Loucy (cell line): ENCODE measurements at regions not wholly inside any gene's neighbourhood (a gene's known extent, or its start where the extent isn't known, plus 50 kb on each side); places are given as distances from the start of the nearest gene placed in this dataset.

Experiments used
- H2AFZ ChIP-seq: fragments of 200-600 bp; sonication (generic); 2 replicates; pipeline ENCODE4 v1.6.0; 2016; ENCODE audit warnings: antibody characterized with exemption, mild to moderate bottlenecking, low read length, moderate library complexity
- H3F3A ChIP-seq: fragments of 200-600 bp; 2 replicates; pipeline ENCODE4 v1.6.0; 2016; ENCODE audit warnings: antibody characterized with exemption, low read depth, mild to moderate bottlenecking
- H3K27me3 ChIP-seq: fragments of 200-600 bp; sonication (generic); 2 replicates; pipeline ENCODE4 v1.6.1; 2014; ENCODE audit warnings: low read length, mild to moderate bottlenecking; ENCODE audit not compliant: insufficient read depth, poor library complexity, severe bottlenecking
- H3K36me3 ChIP-seq: fragments of 200-600 bp; sonication (generic); 2 replicates; pipeline ENCODE4 v1.6.1; 2016; ENCODE audit warnings: low read length; ENCODE audit not compliant: insufficient read depth
- H3K4me1 ChIP-seq: fragments of 200-600 bp; sonication (generic); 2 replicates; pipeline ENCODE4 v1.5.1; 2014; ENCODE audit warnings: low read length, mild to moderate bottlenecking; ENCODE audit not compliant: insufficient read depth, poor library complexity, severe bottlenecking
- H3K4me2 ChIP-seq: fragments of 200-600 bp; sonication (generic); 2 replicates; pipeline ENCODE4 v1.6.0; 2014; ENCODE audit warnings: antibody characterized with exemption, low read length, low read depth, mild to moderate bottlenecking; ENCODE audit not compliant: poor library complexity, severe bottlenecking
- H3K4me3 ChIP-seq: fragments of 200-600 bp; sonication (generic); 2 replicates; pipeline ENCODE4 v1.5.1; 2014; ENCODE audit warnings: low read length, mild to moderate bottlenecking, mixed read lengths; ENCODE audit not compliant: poor library complexity, severe bottlenecking
- H3K79me2 ChIP-seq: fragments of 200-600 bp; sonication (generic); 2 replicates; pipeline ENCODE4 v1.6.1; 2014; ENCODE audit warnings: low read length; ENCODE audit not compliant: insufficient read depth
- H3K9ac ChIP-seq: fragments of 200-600 bp; sonication (generic); 2 replicates; pipeline ENCODE4 v1.6.0; 2014; ENCODE audit warnings: mild to moderate bottlenecking, low read depth, low read length, moderate library complexity; ENCODE audit not compliant: poor library complexity, severe bottlenecking
- H3K9me2 ChIP-seq: fragments of 200-600 bp; sonication (generic); replicated peaks from 2 replicates; pipeline ENCODE4 v1.6.1; 2016; ENCODE audit warnings: low read depth, low read length, mixed read lengths
- H3K9me3 ChIP-seq: fragments of 200-600 bp; sonication (generic); 2 replicates; pipeline ENCODE4 v1.6.1; 2014; ENCODE audit warnings: mild to moderate bottlenecking, antibody characterized with exemption, low read length, low read depth; ENCODE audit not compliant: insufficient read depth
- H4K20me1 ChIP-seq: fragments of 200-600 bp; sonication (generic); 2 replicates; pipeline ENCODE4 v1.6.0; 2014; ENCODE audit warnings: antibody characterized with exemption, low read length, mild to moderate bottlenecking; ENCODE audit not compliant: insufficient read depth, poor library complexity, severe bottlenecking
- EZH2phosphoT487 ChIP-seq: fragments of 200-600 bp; IDR thresholded peaks from 2 replicates; pipeline ENCODE4 v1.6.1; 2018; ENCODE audit warnings: antibody characterized with exemption, mild to moderate bottlenecking, moderate library complexity, borderline replicate concordance
- TF ChIP-seq, protein P1 (sequence below): fragments of 200-600 bp; sonication (generic); conservative IDR thresholded peaks from 2 replicates; pipeline ENCODE4 v1.5.1; 2014; ENCODE audit warnings: mild to moderate bottlenecking, antibody characterized with exemption, low read length

DNA sequence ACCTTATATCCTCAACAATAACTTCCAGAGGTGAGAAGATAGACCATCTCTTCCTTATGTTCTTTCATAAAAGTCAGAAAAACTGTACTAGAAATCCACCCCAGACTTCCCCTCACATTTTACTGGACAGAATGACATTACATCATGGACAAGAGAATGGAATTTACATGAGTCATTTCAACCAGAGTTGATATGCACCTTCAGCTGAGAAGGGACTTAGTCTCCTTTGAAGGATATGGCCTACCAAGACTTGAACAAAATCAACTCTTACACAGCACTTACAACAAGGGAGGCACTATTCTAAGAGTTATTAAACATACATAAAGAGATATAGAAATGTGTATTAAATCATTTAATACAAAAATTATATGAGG is 380.0 kb upstream of the DPH6 start:
- Histone ChIP-seq H3K4me1 (no peaks in the 10 kb centered on the region), H3K4me3 (no peak overlapping the region), H3F3A (no peaks in the 10 kb centered on the region), H3K27me3 (no peaks in the 10 kb centered on the region), H2AFZ (no peak overlapping the region), H3K79me2 (no peaks in the 10 kb centered on the region), H4K20me1 (no peaks in the 10 kb centered on the region), H3K9me3 (no peaks in the 10 kb centered on the region), H3K9me2 (no peaks in the 10 kb centered on the region), H3K36me3 (no peaks in the 10 kb centered on the region), H3K4me2 (no peak overlapping the region), H3K9ac (no peak overlapping the region)
- TF ChIP-seq, protein P1, sequence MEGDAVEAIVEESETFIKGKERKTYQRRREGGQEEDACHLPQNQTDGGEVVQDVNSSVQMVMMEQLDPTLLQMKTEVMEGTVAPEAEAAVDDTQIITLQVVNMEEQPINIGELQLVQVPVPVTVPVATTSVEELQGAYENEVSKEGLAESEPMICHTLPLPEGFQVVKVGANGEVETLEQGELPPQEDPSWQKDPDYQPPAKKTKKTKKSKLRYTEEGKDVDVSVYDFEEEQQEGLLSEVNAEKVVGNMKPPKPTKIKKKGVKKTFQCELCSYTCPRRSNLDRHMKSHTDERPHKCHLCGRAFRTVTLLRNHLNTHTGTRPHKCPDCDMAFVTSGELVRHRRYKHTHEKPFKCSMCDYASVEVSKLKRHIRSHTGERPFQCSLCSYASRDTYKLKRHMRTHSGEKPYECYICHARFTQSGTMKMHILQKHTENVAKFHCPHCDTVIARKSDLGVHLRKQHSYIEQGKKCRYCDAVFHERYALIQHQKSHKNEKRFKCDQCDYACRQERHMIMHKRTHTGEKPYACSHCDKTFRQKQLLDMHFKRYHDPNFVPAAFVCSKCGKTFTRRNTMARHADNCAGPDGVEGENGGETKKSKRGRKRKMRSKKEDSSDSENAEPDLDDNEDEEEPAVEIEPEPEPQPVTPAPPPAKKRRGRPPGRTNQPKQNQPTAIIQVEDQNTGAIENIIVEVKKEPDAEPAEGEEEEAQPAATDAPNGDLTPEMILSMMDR, result no peak
- TF ChIP-seq EZH2phosphoT487, result no peak

DNA sequence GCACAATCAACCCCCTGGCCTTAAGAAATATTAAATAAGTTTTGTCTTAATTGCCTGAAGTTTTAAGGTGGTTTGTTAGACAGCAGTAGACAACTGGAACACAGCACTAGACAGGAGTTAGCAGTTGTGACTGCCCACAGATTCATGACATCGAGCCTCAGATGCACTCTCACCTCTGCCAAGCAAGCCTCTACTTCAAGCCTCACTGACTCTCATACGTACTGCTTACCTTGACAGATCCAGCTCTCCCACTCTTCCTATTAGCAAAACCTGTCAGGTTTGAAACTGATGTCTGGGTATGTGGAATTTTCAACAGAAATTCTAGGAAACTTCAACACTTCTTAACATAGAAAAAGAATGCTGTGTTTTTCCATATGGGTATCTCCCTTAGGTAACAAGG is 382.9 kb upstream of the DPH6 start:
- Histone ChIP-seq H3F3A (no peaks in the 10 kb centered on the region), H3K4me1 (no peaks in the 10 kb centered on the region), H3K4me3 (no peak overlapping the region), H4K20me1 (no peaks in the 10 kb centered on the region), H3K9me2 (no peaks in the 10 kb centered on the region), H3K9me3 (no peaks in the 10 kb centered on the region; the same call in 1 of the 2 replicates), H3K36me3 (no peaks in the 10 kb centered on the region), H3K27me3 (no peaks in the 10 kb centered on the region), H3K9ac (no peak overlapping the region), H3K4me2 (no peak overlapping the region), H2AFZ (no peak overlapping the region), H3K79me2 (no peaks in the 10 kb centered on the region)
- TF ChIP-seq, protein P1, result no peak
- no peak for TF ChIP-seq EZH2phosphoT487

DNA sequence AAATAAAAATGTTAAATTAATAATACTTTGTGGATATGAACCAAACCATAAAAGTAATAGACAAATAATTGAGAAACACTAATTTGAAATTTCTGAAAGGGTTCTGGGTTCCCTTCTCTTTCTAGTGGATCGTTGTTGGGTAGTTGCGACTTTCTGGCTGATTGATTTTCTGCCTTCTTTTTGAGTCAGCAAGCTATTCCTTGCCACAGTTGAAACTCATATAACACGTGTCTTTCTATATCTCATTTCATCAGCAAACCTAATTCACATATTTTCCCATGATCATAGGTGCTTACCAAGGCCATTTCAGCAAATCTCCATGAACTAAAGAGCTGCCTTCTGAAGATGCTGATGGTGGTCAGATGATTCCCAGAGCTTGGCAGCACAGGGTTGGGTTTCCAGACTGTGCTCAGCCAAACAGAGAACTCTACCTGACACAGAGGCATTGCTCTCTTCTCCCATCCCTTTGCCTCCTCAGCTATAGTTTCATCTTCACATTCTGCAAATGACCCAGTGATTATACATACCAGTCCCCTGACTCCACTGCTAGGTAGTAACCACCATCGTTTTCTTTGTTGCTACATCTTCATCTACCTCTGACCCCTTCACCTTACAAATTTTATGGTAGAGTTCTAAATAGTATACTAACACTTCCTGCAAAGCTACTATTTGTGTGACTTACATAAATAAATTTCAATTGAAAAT is 383.9 kb upstream of the DPH6 start:
- Histone ChIP-seq H3K9me2 (no peaks in the 10 kb centered on the region), H3K9me3 (no peaks in the 10 kb centered on the region; the same call in 1 of the 2 replicates), H3F3A (no peaks in the 10 kb centered on the region), H3K79me2 (no peaks in the 10 kb centered on the region), H3K4me3 (no peak overlapping the region), H3K36me3 (no peaks in the 10 kb centered on the region), H3K4me2 (no peak overlapping the region), H3K4me1 (no peaks in the 10 kb centered on the region), H4K20me1 (no peaks in the 10 kb centered on the region), H3K27me3 (no peaks in the 10 kb centered on the region), H2AFZ (no peak overlapping the region), H3K9ac (no peak overlapping the region)
- TF ChIP-seq EZH2phosphoT487, result no peak
- TF ChIP-seq, protein P1, result no peak
